ENCODE measurements at regions not wholly inside any gene's neighbourhood (a gene's known extent, or its start where the extent isn't known, plus 50 kb on each side); places are given as distances from the start of the nearest gene placed in this dataset.
"Not testable (repeated sequence)": the region's sequence is repeated elsewhere in the genome, so short reads cannot be mapped to it uniquely, and the experiment has no call there.

- no peak for DNase-seq
Observed at GRCh38 chr1:4120557-4121292, 220.7 kb upstream of the C1orf174 start.

- no peak for DNase-seq
Observed at GRCh38 chr1:4121293-4121684, 221.2 kb upstream of the C1orf174 start.

DNA sequence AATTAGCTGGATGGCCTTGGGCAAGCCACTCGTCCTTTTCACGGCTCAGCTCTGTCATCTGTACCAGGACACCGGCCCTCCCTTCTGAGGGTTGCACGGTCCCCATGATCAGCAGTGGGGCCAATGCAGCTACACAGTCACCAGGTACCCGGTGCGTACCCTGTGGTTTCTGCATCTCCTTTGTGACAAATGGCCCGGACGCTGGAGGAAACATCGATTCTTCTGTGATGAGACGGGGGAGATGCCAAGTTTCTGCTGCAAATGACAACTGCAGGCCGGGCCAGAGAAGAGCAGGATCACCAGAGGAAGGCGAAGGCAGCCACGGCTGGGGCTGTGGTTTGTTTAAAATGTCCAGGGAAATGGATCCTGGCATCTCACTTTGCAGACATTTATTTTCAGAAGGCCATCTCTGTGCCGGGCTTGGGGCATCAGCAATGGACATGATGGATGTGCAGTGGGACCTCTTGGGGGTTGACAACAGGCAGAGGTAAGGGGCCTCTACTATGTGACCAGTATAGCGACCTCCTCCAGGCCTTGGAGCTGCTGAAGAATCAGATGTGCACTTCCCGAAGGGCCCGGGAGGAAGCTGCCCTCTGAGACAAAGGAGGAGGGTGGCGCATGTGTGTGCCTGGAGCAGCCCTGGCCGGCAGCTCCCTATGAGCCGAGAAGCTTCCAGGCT is 221.9 kb upstream of the C1orf174 start:
- no peak for DNase-seq

DNA sequence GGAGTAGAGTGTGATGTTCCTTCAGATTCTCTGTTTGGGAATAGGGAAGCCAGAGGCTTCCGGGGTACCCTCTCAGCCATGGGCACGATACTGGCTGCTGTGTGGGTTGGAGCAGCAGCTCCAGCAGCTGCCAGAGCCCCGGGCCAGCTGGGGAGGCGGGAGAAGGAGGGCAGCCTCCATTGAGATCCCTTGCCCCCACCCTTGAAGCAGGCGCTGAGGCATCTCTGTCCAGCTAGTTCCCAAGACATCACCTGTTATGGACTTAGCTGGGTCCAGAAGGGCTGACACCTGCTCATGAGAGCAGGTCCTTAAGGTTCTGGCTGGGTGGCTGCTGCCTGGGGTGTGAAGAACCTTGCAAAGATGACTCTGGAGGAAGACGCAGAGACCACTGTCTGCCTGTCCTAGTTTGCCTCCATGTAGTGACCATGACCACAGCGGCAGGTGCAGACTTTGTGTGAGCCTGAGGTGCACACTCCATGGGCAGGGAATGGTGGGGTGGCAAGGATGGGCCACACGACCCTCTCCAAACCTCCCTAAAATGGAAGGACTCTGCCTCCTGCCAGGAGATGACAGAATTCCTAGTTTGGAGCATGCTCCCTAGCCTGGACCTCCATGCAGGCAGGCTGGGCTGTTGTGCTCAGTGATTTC is 222.6 kb upstream of the C1orf174 start:
- DNase-seq = no peak

DNA sequence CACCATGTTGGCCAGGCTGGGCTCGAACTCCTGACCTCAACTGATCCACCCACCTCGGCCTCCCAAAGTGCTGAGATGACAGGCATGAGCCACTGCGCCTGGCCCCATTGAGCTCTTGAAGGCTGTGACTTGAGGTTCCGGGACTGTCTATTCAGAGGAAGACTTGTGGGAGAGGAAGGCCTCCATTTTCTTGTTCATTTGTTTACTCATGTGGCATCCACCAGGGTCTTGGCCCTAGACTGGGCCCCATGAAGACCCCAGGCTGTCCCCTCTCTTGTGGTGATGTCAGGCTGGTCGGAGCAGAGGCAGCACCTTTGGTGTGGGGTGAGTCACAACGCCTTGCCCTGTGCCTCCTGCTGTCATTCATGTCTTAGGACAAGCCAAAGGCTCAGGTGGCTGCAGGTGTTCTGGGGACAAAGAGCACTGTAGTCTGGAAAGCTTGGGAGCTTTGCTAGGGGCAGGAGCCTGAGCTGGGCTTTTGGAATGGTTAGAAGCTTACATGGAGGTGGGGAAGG is 224.6 kb upstream of the C1orf174 start:
- DNase-seq = no peak

GRCh38 chr1:4126251-4126650 is 226.2 kb upstream of the C1orf174 start:
- DNase-seq = no peak

GRCh38 chr1:4126731-4127591 is 226.9 kb upstream of the C1orf174 start:
- no peak for DNase-seq

DNA sequence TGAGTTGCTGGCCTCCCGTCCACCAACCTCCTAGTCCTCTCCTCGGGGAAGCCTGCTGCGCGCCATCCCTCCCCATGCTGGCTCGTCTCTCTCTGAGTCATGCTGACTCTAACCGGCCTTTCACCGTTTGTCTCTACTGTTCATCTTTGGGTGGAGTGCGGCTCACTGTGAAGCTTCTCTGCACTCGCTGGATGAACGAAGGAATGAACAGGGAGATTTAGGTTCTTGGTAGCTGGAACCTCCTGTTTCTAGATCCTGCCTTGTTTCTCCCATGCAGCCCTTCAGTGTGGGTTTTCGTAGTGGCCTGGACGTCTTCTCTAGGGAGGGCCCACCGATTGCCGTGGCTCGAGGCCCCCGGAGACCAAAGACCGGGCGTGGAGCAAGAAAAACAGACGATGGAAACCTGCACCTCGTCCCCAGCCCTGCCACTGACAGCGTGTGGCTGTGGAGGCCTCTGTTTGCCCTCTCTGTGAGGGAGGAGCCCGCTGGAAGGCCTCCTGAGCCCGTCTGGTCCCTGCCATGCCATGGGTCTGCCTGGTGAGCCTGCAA is 227.6 kb upstream of the C1orf174 start:
- DNase-seq = no peak

GRCh38 chr1:4128616-4129015 is 228.5 kb upstream of the C1orf174 start:
- no peak for DNase-seq

DNA sequence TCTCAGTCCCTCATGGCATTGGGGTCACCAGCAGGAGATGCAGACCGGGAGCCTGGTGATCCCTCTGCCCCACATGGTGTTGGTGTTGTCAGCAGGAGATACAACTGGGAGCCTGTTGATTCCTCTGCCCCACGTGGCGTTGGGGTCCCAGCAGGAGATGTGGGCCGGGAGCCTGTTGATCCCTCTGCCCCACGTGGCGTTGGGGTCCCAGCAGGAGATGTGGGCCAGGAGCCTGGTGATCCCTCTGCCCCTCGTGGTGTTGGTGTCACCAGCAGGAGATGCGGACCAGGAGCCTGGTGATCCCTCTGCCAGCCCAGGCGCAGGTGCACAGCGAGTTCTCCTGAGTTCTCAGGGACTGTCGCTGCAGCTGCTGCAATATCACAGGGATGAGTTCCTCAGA is 229.6 kb upstream of the C1orf174 start:
- DNase-seq = no peak

GRCh38 chr1:4130096-4130495 is 230.0 kb upstream of the C1orf174 start:
- DNase-seq = no peak

DNA sequence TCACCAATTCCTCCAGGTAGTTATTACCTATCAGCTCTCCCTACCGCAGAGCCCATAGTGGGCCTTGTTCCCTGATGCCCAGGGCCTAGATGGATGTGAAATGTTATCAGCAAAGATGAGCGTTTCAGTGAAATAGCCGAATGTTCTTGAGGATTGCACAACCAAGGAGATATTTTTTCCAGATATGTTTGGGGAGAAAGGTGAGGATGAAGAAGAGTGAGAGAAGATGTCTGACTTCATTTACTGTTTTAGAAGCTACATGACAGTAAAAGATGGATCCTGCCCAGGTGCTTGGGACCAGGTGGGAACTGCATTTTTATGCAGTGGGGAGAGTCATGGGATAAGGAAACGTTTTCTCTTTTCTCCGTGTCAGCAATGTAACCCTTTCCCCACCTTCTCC is 231.7 kb upstream of the C1orf174 start:
- no peak for DNase-seq

GRCh38 chr1:4132352-4133296 is 232.6 kb upstream of the C1orf174 start:
- DNase-seq = no peak

- DNase-seq = no peak
Observed at GRCh38 chr1:4133297-4133938, 233.3 kb upstream of the C1orf174 start.

- no peak for DNase-seq
Observed at GRCh38 chr1:4133939-4134321, 233.9 kb upstream of the C1orf174 start.

GRCh38 chr1:4135853-4136252 is 235.8 kb upstream of the C1orf174 start:
- DNase-seq = not testable (repeated sequence)

DNA sequence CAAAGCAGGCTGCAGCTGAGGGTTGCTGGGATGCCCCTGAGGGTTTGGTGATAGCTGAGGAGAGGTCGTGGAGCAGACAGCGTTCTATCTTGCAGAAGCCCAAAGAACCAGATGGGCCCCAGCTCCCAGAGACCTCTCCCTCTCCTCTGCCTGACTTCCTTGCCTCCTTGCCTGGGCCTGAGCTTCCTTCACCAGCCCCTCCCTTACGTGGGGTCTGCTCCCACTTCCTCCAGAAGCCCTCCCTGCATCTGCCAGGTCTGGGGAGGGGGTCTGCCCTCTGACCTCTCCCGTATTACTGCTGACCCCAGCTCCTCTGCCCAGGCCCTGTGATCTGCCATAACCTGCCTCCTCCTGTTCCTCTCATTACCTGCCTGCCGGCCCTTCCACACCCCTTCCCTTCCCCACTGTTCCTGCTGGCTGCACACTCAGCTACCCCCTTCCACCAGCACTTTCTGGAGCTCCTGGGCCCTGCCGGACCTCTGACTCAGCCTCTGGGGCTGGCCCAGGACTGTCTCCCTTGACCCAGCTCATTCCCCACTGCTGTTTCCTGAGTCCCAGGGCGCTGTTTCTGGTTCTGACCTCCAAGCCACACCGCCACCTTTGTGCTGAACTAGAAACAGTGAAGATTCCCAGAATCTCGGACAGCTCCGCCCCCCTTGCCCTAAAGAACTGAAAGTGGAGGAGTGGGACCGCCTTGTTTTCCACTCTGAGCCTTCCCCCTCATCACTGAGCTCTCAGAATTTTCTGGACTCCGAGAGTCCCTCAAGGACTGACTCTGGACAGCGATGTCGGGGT is 237.7 kb upstream of the C1orf174 start:
- DNase-seq = no peak

- DNase-seq = no peak
Observed at GRCh38 chr1:4139646-4140045, 239.6 kb upstream of the C1orf174 start.

- no peak for DNase-seq
Observed at GRCh38 chr1:4140241-4140640, 240.2 kb upstream of the C1orf174 start.

GRCh38 chr1:4140821-4141220 is 240.7 kb upstream of the C1orf174 start:
- DNase-seq = no peak
